ENCODE measurements at regions not wholly inside any gene's neighbourhood (a gene's known extent, or its start where the extent isn't known, plus 50 kb on each side); places are given as distances from the start of the nearest gene placed in this dataset.

- no peak overlapping the region for H3K4me3 ChIP-seq (ENCODE audit: low read depth, low read length)
- no peak for TF ChIP-seq CTCF (IDR thresholded peaks at IDR 0.05; ENCODE audit: borderline replicate concordance, insufficient read depth, low read depth, low read length)
Measured at GRCh38 chr6:47151232-47151898, 109.2 kb upstream of the ADGRF1 start.

- H3K4me3 ChIP-seq (ENCODE audit: low read depth, low read length), result no peak overlapping the region
- TF ChIP-seq CTCF (IDR thresholded peaks at IDR 0.05; ENCODE audit: borderline replicate concordance, insufficient read depth, low read depth, low read length), result no peak
Measured at GRCh38 chr6:47149554-47149953, 107.4 kb upstream of the ADGRF1 start.

- no peak overlapping the region for H3K4me3 ChIP-seq (ENCODE audit: low read depth, low read length)
- no peak for TF ChIP-seq CTCF (IDR thresholded peaks at IDR 0.05; ENCODE audit: borderline replicate concordance, insufficient read depth, low read depth, low read length)
Measured at GRCh38 chr6:47149066-47149465, 106.9 kb upstream of the ADGRF1 start.

- TF ChIP-seq CTCF (IDR thresholded peaks at IDR 0.05; ENCODE audit: borderline replicate concordance, insufficient read depth, low read depth, low read length), result no peak
- H3K4me3 ChIP-seq (ENCODE audit: low read depth, low read length), result no peak overlapping the region
Measured at GRCh38 chr6:47147836-47148344, 105.8 kb upstream of the ADGRF1 start.

- no peak for TF ChIP-seq CTCF (IDR thresholded peaks at IDR 0.05; ENCODE audit: borderline replicate concordance, insufficient read depth, low read depth, low read length)
- no peak overlapping the region for H3K4me3 ChIP-seq (ENCODE audit: low read depth, low read length)
Measured at GRCh38 chr6:47147175-47147727, 105.1 kb upstream of the ADGRF1 start.

- no peak overlapping the region for H3K4me3 ChIP-seq (ENCODE audit: low read depth, low read length)
- TF ChIP-seq CTCF (IDR thresholded peaks at IDR 0.05; ENCODE audit: borderline replicate concordance, insufficient read depth, low read depth, low read length), result no peak
Measured at GRCh38 chr6:47146431-47147174, 104.5 kb upstream of the ADGRF1 start.
